ENCODE measurements at regions not wholly inside any gene's neighbourhood (a gene's known extent, or its start where the extent isn't known, plus 50 kb on each side); places are given as distances from the start of the nearest gene placed in this dataset.

GRCh38 chr22:47572443-47572842 is 810.0 kb downstream of the TBC1D22A start:
- TF ChIP-seq EZH2 (IDR thresholded peaks at IDR 0.05; ENCODE audit: insufficient read depth, poor library complexity, severe bottlenecking) (no peak), EZH2phosphoT487 (IDR thresholded peaks at IDR 0.05; ENCODE audit: insufficient read depth, low read depth) (no peak)
